H1 (cell line): ENCODE measurements at regions not wholly inside any gene's neighbourhood (a gene's known extent, or its start where the extent isn't known, plus 50 kb on each side); places are given as distances from the start of the nearest gene placed in this dataset.

Source experiments
- CTCF ChIA-PET: fragments of 300-600 bp; sonication (Branson Sonifier 250); formaldehyde crosslinking; loops from one replicate; lab custom pipeline; 2021; ENCODE audit not compliant: partially characterized antibody; lab: Charles Lee
- POLR2A ChIA-PET: fragments of 300-600 bp; sonication (Branson Sonifier 250); formaldehyde crosslinking; loops from one replicate; lab custom pipeline; 2021; ENCODE audit warnings: inconsistent platforms; ENCODE audit not compliant: partially characterized antibody; lab: Charles Lee
- DNase-seq, 2 experiments: peaks; one replicate each; pipeline versions ENCODE4 v3.0.0 to v3.0.0-alpha.2; 2010 to 2022; ENCODE audit warnings: low spot score in 2 of 2, low read depth in 1 of 2, mixed read lengths in 1 of 2
- FAIRE-seq: peaks from 2 replicates; lab custom pipeline; 2011; peaks lifted over from hg19 to GRCh38; lab: Jason Lieb, UNC
- H2AFZ ChIP-seq: 2 replicates; pipeline ENCODE4 v1.8.1; 2012; ENCODE audit warnings: low read length, inconsistent platforms
- H2AK5ac ChIP-seq: 2 replicates; pipeline ENCODE4 v1.6.1; 2013; ENCODE audit warnings: low read depth, low read length
- H2BK120ac ChIP-seq: replicated peaks from 2 replicates; pipeline ENCODE3; 2013; ENCODE audit warnings: low read depth, low read length, inconsistent platforms
- H2BK12ac ChIP-seq: 2 replicates; pipeline ENCODE4 v1.6.1; 2013; ENCODE audit warnings: low read depth, low read length
- H2BK15ac ChIP-seq: 2 replicates; pipeline ENCODE4 v1.6.1; 2013; ENCODE audit warnings: low read length
- H2BK20ac ChIP-seq: 2 replicates; pipeline ENCODE4 v1.6.1; 2013; ENCODE audit warnings: low read length
- H2BK5ac ChIP-seq: 2 replicates; pipeline ENCODE4 v1.6.1; 2013; ENCODE audit warnings: low read depth, low read length
- H3K14ac ChIP-seq: 2 replicates; pipeline ENCODE4 v1.6.1; 2013; ENCODE audit warnings: inconsistent platforms; ENCODE audit not compliant: insufficient read length
- H3K18ac ChIP-seq: 2 replicates; pipeline ENCODE4 v1.6.1; 2013; ENCODE audit warnings: low read length; ENCODE audit errors: extremely low read depth
- H3K23ac ChIP-seq: 2 replicates; pipeline ENCODE4 v1.6.1; 2013; ENCODE audit warnings: inconsistent platforms; ENCODE audit not compliant: insufficient read length
- H3K23me2 ChIP-seq: 2 replicates; pipeline ENCODE4 v1.6.1; 2013; ENCODE audit warnings: low read depth, low read length
- H3K27ac ChIP-seq: 2 replicates; pipeline ENCODE4 v1.6.1; 2011; ENCODE audit warnings: low read depth, low read length, inconsistent platforms
- H3K27me3 ChIP-seq, 4 experiments: replicated peaks in 1 of 4; 1 replicate in 1 of 4; 2 replicates in 3 of 4; pipeline versions ENCODE4 v1.6.1 to v1.8.1; 2011 to 2013; ENCODE audit warnings: low read length in 3 of 4, mild to moderate bottlenecking in 3 of 4, inconsistent platforms in 2 of 4, mixed read lengths in 2 of 4, moderate library complexity in 1 of 4; ENCODE audit not compliant: control insufficient read depth in 3 of 4, insufficient read depth in 3 of 4; ENCODE audit errors: extremely low read depth in 1 of 4
- H3K36me3 ChIP-seq, 4 experiments: 2 replicates each; pipeline versions ENCODE4 v1.6.1 to v1.8.1; 2011 to 2013; ENCODE audit warnings: mild to moderate bottlenecking in 4 of 4, low read length in 3 of 4, moderate library complexity in 2 of 4, control low read depth in 1 of 4, inconsistent platforms in 1 of 4; ENCODE audit not compliant: insufficient read depth in 4 of 4, control insufficient read depth in 2 of 4
- H3K4ac ChIP-seq: replicated peaks from 2 replicates; pipeline ENCODE3; 2013; ENCODE audit warnings: low read length, low read depth, mixed read lengths, inconsistent platforms; ENCODE audit not compliant: insufficient read length
- H3K4me1 ChIP-seq, 4 experiments: replicated peaks in 1 of 4; 1 replicate in 1 of 4; 2 replicates in 3 of 4; pipeline versions ENCODE4 v1.6.1 to v1.8.1; 2011 to 2013; ENCODE audit warnings: low read length in 3 of 4, inconsistent platforms in 2 of 4, mixed read lengths in 1 of 4; ENCODE audit not compliant: insufficient read depth in 4 of 4, control insufficient read depth in 3 of 4
- H3K4me2 ChIP-seq, 2 experiments: 2 replicates each; pipeline versions ENCODE4 v1.6.1 to v1.8.1; 2011 to 2013; ENCODE audit warnings: low read depth in 2 of 2, low read length in 2 of 2, control low read depth in 1 of 2, inconsistent platforms in 1 of 2, mild to moderate bottlenecking in 1 of 2; ENCODE audit not compliant: insufficient read depth in 1 of 2
- H3K4me3 ChIP-seq, 4 experiments: fragments of 200-600, 300-600 bp in 1 of 4; sonication (generic), shearing (Covaris generic), sonication (Bioruptor Twin) in 1 of 4; 2 replicates each; pipeline versions ENCODE4 v1.5.1 to v1.8.1; 2011 to 2016; ENCODE audit warnings: low read length in 4 of 4, low read depth in 3 of 4, control low read depth in 2 of 4, inconsistent platforms in 2 of 4, mild to moderate bottlenecking in 2 of 4, mixed read lengths in 1 of 4, moderate library complexity in 1 of 4; ENCODE audit not compliant: insufficient read depth in 2 of 4; ENCODE audit errors: extremely low read depth in 1 of 4
- H3K56ac ChIP-seq: replicated peaks from 2 replicates; pipeline ENCODE3; 2013; ENCODE audit warnings: low read depth, mild to moderate bottlenecking, mixed read lengths, low read length, inconsistent platforms; ENCODE audit not compliant: insufficient read length
- H3K79me1 ChIP-seq: 2 replicates; pipeline ENCODE4 v1.6.1; 2013; ENCODE audit warnings: low read depth, low read length, control low read depth
- H3K79me2 ChIP-seq, 2 experiments: 2 replicates each; pipeline versions ENCODE4 v1.6.1 to v1.8.1; 2012 to 2013; ENCODE audit warnings: low read length in 2 of 2, mild to moderate bottlenecking in 2 of 2, inconsistent platforms in 1 of 2; ENCODE audit not compliant: insufficient read depth in 2 of 2, control insufficient read depth in 1 of 2
- H3K9ac ChIP-seq, 4 experiments: replicated peaks in 1 of 4; 1 replicate in 1 of 4; 2 replicates in 3 of 4; pipeline versions ENCODE4 v1.6.1 to v1.8.1; 2011 to 2013; ENCODE audit warnings: low read depth in 3 of 4, low read length in 3 of 4, control low read depth in 2 of 4, mild to moderate bottlenecking in 2 of 4, moderate library complexity in 2 of 4, inconsistent platforms in 1 of 4; ENCODE audit errors: extremely low read depth in 1 of 4
- H3K9me3 ChIP-seq, 2 experiments: 2 replicates each; pipeline versions ENCODE4 v1.6.1 to v1.8.1; 2012 to 2013; ENCODE audit warnings: mild to moderate bottlenecking in 2 of 2, moderate library complexity in 2 of 2, control low read depth in 1 of 2, inconsistent platforms in 1 of 2, low read depth in 1 of 2, low read length in 1 of 2, mixed read lengths in 1 of 2; ENCODE audit not compliant: insufficient read depth in 2 of 2
- H4K20me1 ChIP-seq, 2 experiments: replicated peaks in 1 of 2; 2 replicates each; pipeline versions ENCODE3 to v1.8.1; 2011 to 2013; ENCODE audit warnings: inconsistent platforms in 2 of 2, low read length in 2 of 2, mild to moderate bottlenecking in 1 of 2; ENCODE audit not compliant: insufficient read depth in 2 of 2, control insufficient read depth in 1 of 2
- H4K5ac ChIP-seq: 2 replicates; pipeline ENCODE4 v1.6.1; 2013; ENCODE audit warnings: low read length, low read depth, mixed read lengths, inconsistent platforms; ENCODE audit not compliant: insufficient read length
- H4K8ac ChIP-seq: 2 replicates; pipeline ENCODE4 v1.8.0; 2013; ENCODE audit warnings: mild to moderate bottlenecking, moderate library complexity, low read length, inconsistent platforms; ENCODE audit not compliant: insufficient read depth; ENCODE audit errors: extremely low read depth
- H4K91ac ChIP-seq: replicated peaks from 2 replicates; pipeline ENCODE3; 2013; ENCODE audit warnings: low read length, mixed read lengths, inconsistent platforms; ENCODE audit not compliant: insufficient read length
- EGR1 ChIP-seq: IDR thresholded peaks from 2 replicates; pipeline ENCODE4 v1.6.1; 2011; ENCODE audit warnings: low read depth, low read length, borderline replicate concordance
- POLR2A ChIP-seq, 2 experiments: IDR thresholded peaks; 1 replicate in 1 of 2; 2 replicates in 1 of 2; pipeline ENCODE4 v1.6.1; 2011; ENCODE audit warnings: low read depth in 2 of 2, low read length in 2 of 2, mild to moderate bottlenecking in 2 of 2; ENCODE audit errors: control extremely low read depth in 1 of 2
- RAD21 ChIP-seq, 2 experiments: IDR thresholded peaks in 1 of 2; conservative IDR thresholded peaks in 1 of 2; 2 replicates each; pipeline ENCODE4 v1.6.1; 2011; ENCODE audit warnings: low read depth in 2 of 2, low read length in 2 of 2, improper control_type of control experiment in 1 of 2, inconsistent platforms in 1 of 2, mild to moderate bottlenecking in 1 of 2, moderate library complexity in 1 of 2
- RBBP5 ChIP-seq: IDR thresholded peaks from 2 replicates; pipeline ENCODE4 v1.7.1; 2012; ENCODE audit warnings: low read depth, mild to moderate bottlenecking, inconsistent platforms, low read length, moderate library complexity, borderline replicate concordance
- RXRA ChIP-seq: IDR thresholded peaks from 2 replicates; pipeline ENCODE4 v1.6.1; 2011; ENCODE audit warnings: low read depth, mild to moderate bottlenecking, low read length, moderate library complexity; ENCODE audit not compliant: insufficient read depth
- YY1 ChIP-seq: IDR thresholded peaks from 2 replicates; pipeline ENCODE4 v1.6.1; 2011; ENCODE audit warnings: low read depth, mild to moderate bottlenecking, low read length
- WGBS, 2 experiments: shearing (Covaris generic) in 1 of 2; methylation state at CpG; one replicate each; pipeline versions ENCODE4 v1.1.6 to v1.1.7; 2013 to 2015; ENCODE audit warnings: low lambda C conversion rate in 2 of 2, mixed read lengths in 2 of 2, inconsistent platforms in 1 of 2, low coverage in 1 of 2, missing lambda C conversion rate in 1 of 2; ENCODE audit not compliant: insufficient replicate concordance in 2 of 2, insufficient coverage in 1 of 2, insufficient read length in 1 of 2; ENCODE audit errors: extremely low coverage in 1 of 2, missing lambda C conversion rate in 1 of 2; 5-methylcytosine and 5-hydroxymethylcytosine counted together

DNA sequence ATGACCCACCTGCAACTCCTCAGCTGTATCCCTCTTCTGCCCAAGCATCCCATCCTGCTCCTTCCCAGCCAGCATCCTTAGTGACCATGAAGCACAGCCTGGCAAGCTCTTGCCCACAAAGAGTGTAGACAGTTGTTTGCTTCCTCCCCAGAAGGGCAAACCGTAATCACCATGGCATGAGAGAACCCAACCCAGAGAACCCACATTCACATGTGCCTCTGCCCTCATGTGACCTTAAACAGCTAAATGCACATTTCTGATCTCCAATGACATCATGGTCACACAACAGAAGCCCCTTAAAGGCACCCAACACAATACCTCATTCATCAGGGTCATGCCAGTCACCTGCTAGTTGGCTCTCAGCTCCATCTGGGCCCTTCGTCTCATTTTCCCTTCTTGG lies 162.8 kb upstream of the CDYL start:
- CTCF ChIA-PET = interaction anchor here (0.8 to 1.3 kb wide), 3 partner anchors 31 to 332 kb away, joined by 3 read pairs; no protein-coding TSS in a partner anchor
- no peak overlapping the region for H2BK120ac ChIP-seq
- no peak overlapping the region for H3K9ac ChIP-seq
- no peak overlapping the region for H2AK5ac ChIP-seq
- FAIRE-seq (no peak), DNase-seq (no peak)
- H3K56ac ChIP-seq = no peak overlapping the region
- H3K18ac ChIP-seq = no peak overlapping the region
- H3K23ac ChIP-seq = no peak overlapping the region
- H3K36me3 ChIP-seq = no peaks in the 10 kb centered on the region
- no peaks in the 10 kb centered on the region for H3K23me2 ChIP-seq
- no peak overlapping the region for H3K14ac ChIP-seq
- H3K4me3 ChIP-seq = no peak overlapping the region
- H2AFZ ChIP-seq = no peak overlapping the region
- H2BK15ac ChIP-seq = no peak overlapping the region
- H4K20me1 ChIP-seq = no peaks in the 10 kb centered on the region
- H2BK5ac ChIP-seq = no peak overlapping the region
- H3K4ac ChIP-seq = no peak overlapping the region
- H3K4me2 ChIP-seq = no peak overlapping the region
- POLR2A ChIA-PET = interaction anchor here (0.5 kb wide), 1 partner anchor 12 kb away, joined by 3 read pairs; no protein-coding TSS in a partner anchor
- no peaks in the 10 kb centered on the region for H3K79me2 ChIP-seq
- no peaks in the 10 kb centered on the region for H3K4me1 ChIP-seq
- no peaks in the 10 kb centered on the region for H3K79me1 ChIP-seq
- H2BK12ac ChIP-seq = no peak overlapping the region
- H3K9me3 ChIP-seq = no peaks in the 10 kb centered on the region
- H4K5ac ChIP-seq = no peak overlapping the region
- 92% methylated on average over 2 of the region's 2 CpGs; no CpG with 5 or more reads in 1 of the 2 experiments for WGBS, 2 experiments
- no peak overlapping the region for H4K91ac ChIP-seq
- no peak overlapping the region for H2BK20ac ChIP-seq
- no peak overlapping the region for H4K8ac ChIP-seq
- no peak overlapping the region for H3K27ac ChIP-seq
- no peaks in the 10 kb centered on the region for H3K27me3 ChIP-seq
- TF ChIP-seq RXRA = no peak
- no peak for TF ChIP-seq POLR2A (IDR thresholded peaks at IDR 0.05; ENCODE audit: control extremely low read depth in 1 of 2, low read depth in 2 of 2, low read length in 2 of 2)
- TF ChIP-seq EGR1 = no peak
- TF ChIP-seq YY1 = no peak
- no peak for TF ChIP-seq RBBP5
- TF ChIP-seq RAD21 (IDR thresholded peaks at IDR 0.05 in 1 of 2, conservative IDR thresholded peaks at IDR 0.05 in 1 of 2; ENCODE audit: low read depth in 2 of 2, low read length in 2 of 2) = no peak
